Lower lobe of right lung (tissue), 2 donors: ENCODE measurements at regions not wholly inside any gene's neighbourhood (a gene's known extent, or its start where the extent isn't known, plus 50 kb on each side); places are given as distances from the start of the nearest gene placed in this dataset.

Experiments used
- ATAC-seq, 2 donors: fragments of 200-7000 bp; cut with Tn5 transposase; one replicate each; pipeline ENCODE4 v1.9.1; 2020 to 2022; ENCODE audit warnings: mild to moderate bottlenecking in 2 of 2, moderate library complexity in 2 of 2
- DNase-seq: peaks from one replicate; pipeline ENCODE4 v3.0.0-alpha.2; 2020
- H3K27ac ChIP-seq: fragments of 200-600 bp; one replicate; pipeline ENCODE4 v1.8.0; 2022
- H3K27me3 ChIP-seq: fragments of 200-600 bp; one replicate; pipeline ENCODE4 v1.8.0; 2022; ENCODE audit warnings: low read depth
- H3K36me3 ChIP-seq: fragments of 200-600 bp; one replicate; pipeline ENCODE4 v1.8.0; 2022; ENCODE audit warnings: mild to moderate bottlenecking
- H3K4me1 ChIP-seq: fragments of 200-600 bp; one replicate; pipeline ENCODE4 v1.8.0; 2022
- H3K4me3 ChIP-seq: fragments of 200-600 bp; one replicate; pipeline ENCODE4 v1.8.0; 2022; ENCODE audit warnings: mild to moderate bottlenecking
- H3K9me3 ChIP-seq: fragments of 200-600 bp; one replicate; pipeline ENCODE4 v1.8.0; 2022
- intact Hi-C: fragments of 100-400 bp; cut with DNase I; formaldehyde crosslinking; loops from one replicate; pipeline ENCODE4 v1.11.0; 2022
- TF ChIP-seq, protein P1 (sequence below): fragments of 200-600 bp; IDR thresholded peaks from one replicate; pipeline ENCODE4 v1.8.0; 2022; ENCODE audit warnings: antibody characterized with exemption, mild to moderate bottlenecking
- donor health status: DM: no; HTN: yes; CAD: no; lungs with severe emphysema.

DNA sequence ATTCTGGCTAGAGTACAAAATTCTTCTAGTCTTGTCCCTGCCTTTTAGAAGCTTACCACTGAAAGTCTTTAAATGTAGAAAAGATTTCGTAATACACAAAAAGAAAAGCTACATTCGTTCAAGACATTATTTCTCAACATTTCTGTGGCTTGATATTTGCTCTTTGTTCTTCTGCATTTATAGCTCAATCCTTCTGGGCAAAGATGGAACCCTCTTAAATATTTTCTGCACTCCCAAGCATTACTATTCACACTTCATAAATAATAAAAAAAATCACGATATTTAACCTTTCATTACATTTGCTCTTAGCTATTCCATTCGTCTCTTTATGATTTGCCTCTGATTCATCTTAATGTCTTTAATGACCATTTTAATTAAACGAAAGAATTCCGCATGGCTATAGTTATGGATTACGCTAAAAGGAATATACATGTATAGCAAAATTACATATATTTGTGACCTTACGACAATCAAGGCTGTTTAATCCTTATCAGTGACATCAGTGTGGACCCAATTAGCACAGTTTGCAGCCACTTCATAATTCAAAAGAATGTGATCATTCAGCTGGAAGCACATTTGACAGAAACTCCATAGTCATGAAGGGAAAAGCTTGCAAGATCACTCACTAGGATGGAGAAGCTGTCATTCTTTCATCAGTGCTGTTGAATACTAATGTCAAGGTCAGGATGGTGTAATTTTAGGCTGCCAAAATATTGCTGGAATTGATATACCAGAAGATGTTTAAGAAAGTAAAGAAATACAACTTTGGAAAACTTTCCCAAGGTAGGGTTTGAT, 1075.0 kb upstream of the TENM3 start:
- ATAC-seq (no peak), DNase-seq (no peak)
- intact Hi-C loops = no loop called here
- Histone ChIP-seq H3K27ac (no peak overlapping the region), H3K36me3 (no peaks in the 10 kb centered on the region), H3K9me3 (no peaks in the 10 kb centered on the region), H3K27me3 (no peaks in the 10 kb centered on the region), H3K4me3 (no peak overlapping the region), H3K4me1 (no peaks in the 10 kb centered on the region)
- TF ChIP-seq, protein P1, sequence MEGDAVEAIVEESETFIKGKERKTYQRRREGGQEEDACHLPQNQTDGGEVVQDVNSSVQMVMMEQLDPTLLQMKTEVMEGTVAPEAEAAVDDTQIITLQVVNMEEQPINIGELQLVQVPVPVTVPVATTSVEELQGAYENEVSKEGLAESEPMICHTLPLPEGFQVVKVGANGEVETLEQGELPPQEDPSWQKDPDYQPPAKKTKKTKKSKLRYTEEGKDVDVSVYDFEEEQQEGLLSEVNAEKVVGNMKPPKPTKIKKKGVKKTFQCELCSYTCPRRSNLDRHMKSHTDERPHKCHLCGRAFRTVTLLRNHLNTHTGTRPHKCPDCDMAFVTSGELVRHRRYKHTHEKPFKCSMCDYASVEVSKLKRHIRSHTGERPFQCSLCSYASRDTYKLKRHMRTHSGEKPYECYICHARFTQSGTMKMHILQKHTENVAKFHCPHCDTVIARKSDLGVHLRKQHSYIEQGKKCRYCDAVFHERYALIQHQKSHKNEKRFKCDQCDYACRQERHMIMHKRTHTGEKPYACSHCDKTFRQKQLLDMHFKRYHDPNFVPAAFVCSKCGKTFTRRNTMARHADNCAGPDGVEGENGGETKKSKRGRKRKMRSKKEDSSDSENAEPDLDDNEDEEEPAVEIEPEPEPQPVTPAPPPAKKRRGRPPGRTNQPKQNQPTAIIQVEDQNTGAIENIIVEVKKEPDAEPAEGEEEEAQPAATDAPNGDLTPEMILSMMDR = no peak

DNA sequence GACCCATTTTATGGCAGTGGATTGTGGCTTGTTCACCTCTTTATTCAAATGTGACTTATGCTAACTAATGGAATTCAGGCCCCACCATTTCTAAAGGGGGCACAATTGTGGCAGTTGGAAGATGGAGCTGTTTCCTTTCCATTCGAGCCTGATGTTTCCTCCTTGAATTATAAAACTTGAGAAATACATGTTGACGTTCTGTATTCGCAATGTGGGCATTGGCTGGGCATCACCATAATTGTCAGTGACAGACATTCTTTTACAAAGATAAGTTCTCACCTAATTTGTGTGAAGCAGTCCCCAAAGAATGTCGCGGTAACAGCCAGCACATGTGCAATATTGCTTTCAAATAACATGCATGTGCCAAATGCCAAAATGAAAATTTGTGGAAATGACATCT, 1070.2 kb upstream of the TENM3 start:
- Histone ChIP-seq H3K4me1 (no peaks in the 10 kb centered on the region), H3K27me3 (no peaks in the 10 kb centered on the region), H3K27ac (no peak overlapping the region), H3K9me3 (no peaks in the 10 kb centered on the region), H3K36me3 (no peaks in the 10 kb centered on the region), H3K4me3 (no peak overlapping the region)
- TF ChIP-seq, protein P1 = no peak
- no peak for DNase-seq
- ATAC-seq = no peak
- intact Hi-C loops = no loop called here

DNA sequence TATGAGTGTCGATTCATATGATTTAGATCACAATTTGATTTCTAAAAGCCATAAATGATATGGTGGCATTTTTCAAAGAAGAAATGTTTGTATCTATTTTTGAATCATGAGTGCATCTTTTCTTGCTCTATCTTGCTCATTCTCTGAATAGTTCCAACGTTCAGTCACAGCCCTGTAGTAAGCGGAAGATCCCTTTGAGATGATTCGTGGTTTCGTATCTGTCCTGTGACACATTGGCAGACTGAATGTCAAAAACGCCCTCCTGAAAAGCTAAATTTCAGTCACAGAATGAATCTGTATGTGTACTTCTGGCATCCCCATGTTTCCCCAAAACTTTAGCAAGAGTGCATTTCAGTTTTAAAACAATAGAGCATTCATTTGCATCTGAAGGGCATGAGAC, 1066.9 kb upstream of the TENM3 start:
- Histone ChIP-seq H3K9me3 (no peaks in the 10 kb centered on the region), H3K27ac (no peak overlapping the region), H3K36me3 (no peaks in the 10 kb centered on the region), H3K27me3 (no peaks in the 10 kb centered on the region), H3K4me3 (no peak overlapping the region), H3K4me1 (no peaks in the 10 kb centered on the region)
- no peak for DNase-seq
- TF ChIP-seq, protein P1 = no peak
- no peak for ATAC-seq
- intact Hi-C loops = no loop called here

DNA sequence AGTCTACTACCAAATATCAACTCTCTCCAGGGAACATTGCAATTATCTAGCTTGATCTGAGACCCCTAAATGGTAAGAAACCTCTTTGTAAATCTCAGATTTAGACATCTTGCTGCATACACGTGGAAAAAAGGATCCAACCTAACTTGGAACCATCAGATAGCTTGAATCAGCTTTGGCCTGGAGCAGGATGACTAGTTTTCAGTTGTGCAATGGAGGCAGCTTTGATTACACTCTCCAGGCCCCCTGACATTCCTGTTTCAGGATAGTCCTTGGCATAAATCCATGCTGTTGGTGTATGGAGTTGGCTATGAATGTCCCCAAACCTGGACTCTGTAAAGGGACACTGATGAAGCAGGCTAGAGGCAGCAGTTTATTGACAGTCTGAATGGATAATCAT, 1061.9 kb upstream of the TENM3 start:
- DNase-seq (no peak), ATAC-seq (no peak)
- Histone ChIP-seq H3K9me3 (no peaks in the 10 kb centered on the region), H3K27ac (no peak overlapping the region), H3K4me1 (no peaks in the 10 kb centered on the region), H3K4me3 (no peak overlapping the region), H3K36me3 (no peaks in the 10 kb centered on the region), H3K27me3 (no peaks in the 10 kb centered on the region)
- intact Hi-C loops = no loop called here
- TF ChIP-seq, protein P1 = no peak

- Histone ChIP-seq H3K4me3 (no peak overlapping the region), H3K9me3 (no peaks in the 10 kb centered on the region), H3K36me3 (no peaks in the 10 kb centered on the region), H3K27ac (no peak overlapping the region), H3K27me3 (no peaks in the 10 kb centered on the region), H3K4me1 (no peaks in the 10 kb centered on the region)
- no peak for DNase-seq
- ATAC-seq = no peak
- TF ChIP-seq, protein P1 = no peak
- intact Hi-C loops = no loop called here
Measured at GRCh38 chr4:181189751-181190150, 1053.5 kb upstream of the TENM3 start.
